ENCODE measurements at regions not wholly inside any gene's neighbourhood (a gene's known extent, or its start where the extent isn't known, plus 50 kb on each side); places are given as distances from the start of the nearest gene placed in this dataset.

DNA sequence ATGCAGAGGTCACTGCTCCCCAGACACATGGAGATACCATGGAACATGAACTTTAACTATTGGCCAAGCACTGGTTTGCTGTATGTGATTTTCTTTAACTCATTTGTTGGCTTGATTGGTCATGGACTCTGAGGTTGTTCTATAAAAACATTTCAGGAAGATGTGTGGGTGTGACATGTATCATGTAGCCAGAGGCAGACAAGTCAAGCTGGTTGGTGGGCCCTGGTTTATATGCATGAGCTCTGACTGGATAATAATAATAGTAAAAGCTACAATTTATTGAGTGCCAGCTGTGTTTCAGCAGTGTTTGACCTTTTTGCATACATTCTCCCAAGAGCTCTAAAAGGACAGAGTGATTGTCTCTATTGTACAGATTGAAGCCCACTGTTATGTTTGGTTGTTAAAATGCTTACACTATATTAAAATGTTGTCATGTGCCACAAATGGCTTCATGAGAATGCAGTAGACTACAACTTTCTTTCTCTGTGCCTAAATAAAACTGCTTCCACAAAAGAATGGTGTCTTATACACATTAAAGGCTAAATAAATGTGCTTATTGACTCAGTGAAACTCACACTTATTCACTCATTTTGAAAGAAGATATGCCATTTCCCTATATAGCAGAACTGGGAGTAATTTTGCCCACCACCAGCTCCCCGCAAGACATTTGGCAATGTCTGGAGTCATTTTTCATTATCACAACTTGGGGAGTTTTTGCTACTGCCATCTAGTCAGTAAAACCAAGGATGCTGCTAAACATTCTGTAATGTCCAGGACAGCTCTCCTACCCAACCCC is 243.6 kb upstream of the NFE2L3 start:
- Histone ChIP-seq H3K27ac (no peak overlapping the region), H3K4me3 (no peak overlapping the region), H3K9me3 (no peaks in the 10 kb centered on the region), H3K4me1 (no peaks in the 10 kb centered on the region), H3K36me3 (no peaks in the 10 kb centered on the region), H3K27me3 (peaks cover 0 to 9% of the 10 kb centered on the region in 2 donors)
- intact Hi-C loops (cut with DNase I; ENCODE audit: low total_unique reads) = no loop called here
- no peak for DNase-seq
- TF ChIP-seq, protein P1, sequence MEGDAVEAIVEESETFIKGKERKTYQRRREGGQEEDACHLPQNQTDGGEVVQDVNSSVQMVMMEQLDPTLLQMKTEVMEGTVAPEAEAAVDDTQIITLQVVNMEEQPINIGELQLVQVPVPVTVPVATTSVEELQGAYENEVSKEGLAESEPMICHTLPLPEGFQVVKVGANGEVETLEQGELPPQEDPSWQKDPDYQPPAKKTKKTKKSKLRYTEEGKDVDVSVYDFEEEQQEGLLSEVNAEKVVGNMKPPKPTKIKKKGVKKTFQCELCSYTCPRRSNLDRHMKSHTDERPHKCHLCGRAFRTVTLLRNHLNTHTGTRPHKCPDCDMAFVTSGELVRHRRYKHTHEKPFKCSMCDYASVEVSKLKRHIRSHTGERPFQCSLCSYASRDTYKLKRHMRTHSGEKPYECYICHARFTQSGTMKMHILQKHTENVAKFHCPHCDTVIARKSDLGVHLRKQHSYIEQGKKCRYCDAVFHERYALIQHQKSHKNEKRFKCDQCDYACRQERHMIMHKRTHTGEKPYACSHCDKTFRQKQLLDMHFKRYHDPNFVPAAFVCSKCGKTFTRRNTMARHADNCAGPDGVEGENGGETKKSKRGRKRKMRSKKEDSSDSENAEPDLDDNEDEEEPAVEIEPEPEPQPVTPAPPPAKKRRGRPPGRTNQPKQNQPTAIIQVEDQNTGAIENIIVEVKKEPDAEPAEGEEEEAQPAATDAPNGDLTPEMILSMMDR (IDR thresholded peaks at IDR 0.05) = no peak

GRCh38 chr7:25911738-25912607 is 240.0 kb upstream of the NFE2L3 start:
- Histone ChIP-seq H3K9me3 (no peaks in the 10 kb centered on the region), H3K36me3 (no peaks in the 10 kb centered on the region), H3K4me3 (no peak overlapping the region), H3K27me3 (peaks cover 0 to 21% of the 10 kb centered on the region in 2 donors), H3K27ac (no peak overlapping the region), H3K4me1 (no peaks in the 10 kb centered on the region)
- intact Hi-C loops (cut with DNase I; ENCODE audit: low total_unique reads) = no loop called here
- DNase-seq = no peak
- TF ChIP-seq, protein P1 (IDR thresholded peaks at IDR 0.05) = no peak

- no peak overlapping the region for H3K27ac ChIP-seq
- no peaks in the 10 kb centered on the region for H3K36me3 ChIP-seq
- H3K4me1 ChIP-seq = no peaks in the 10 kb centered on the region
- TF ChIP-seq, protein P1 (IDR thresholded peaks at IDR 0.05) = no peak
- peaks cover 0 to 15% of the 10 kb centered on the region in 2 donors for H3K27me3 ChIP-seq
- intact Hi-C loops (cut with DNase I; ENCODE audit: low total_unique reads) = no loop called here
- H3K4me3 ChIP-seq = no peak overlapping the region
- no peak for DNase-seq
- peaks cover 0 to 3% (median 0%) of the 10 kb centered on the region in 3 donors for H3K9me3 ChIP-seq
These were observed 238.3 kb upstream of the NFE2L3 start for GRCh38 chr7:25913598-25914224.

GRCh38 chr7:25918731-25919130 is 233.3 kb upstream of the NFE2L3 start:
- H3K4me3 ChIP-seq = no peak overlapping the region
- intact Hi-C loops (cut with DNase I; ENCODE audit: low total_unique reads) = no loop called here
- DNase-seq = no peak

GRCh38 chr7:25922296-25922695 is 229.7 kb upstream of the NFE2L3 start:
- H3K4me3 ChIP-seq = no peak overlapping the region
- H3K9me3 ChIP-seq = peaks cover 0 to 6% (median 0%) of the 10 kb centered on the region in 3 donors
- no peak overlapping the region for H3K27ac ChIP-seq
- H3K27me3 ChIP-seq = peaks cover 0 to 7% of the 10 kb centered on the region in 2 donors
- DNase-seq = no peak
- intact Hi-C loops (cut with DNase I; ENCODE audit: low total_unique reads) = no loop called here
- TF ChIP-seq, protein P1 (IDR thresholded peaks at IDR 0.05) = no peak
- no peaks in the 10 kb centered on the region for H3K4me1 ChIP-seq
- no peaks in the 10 kb centered on the region for H3K36me3 ChIP-seq

More at GRCh38 chr7:25918731-25919130, 233.3 kb upstream of the NFE2L3 start:
- H3K4me1 ChIP-seq = no peaks in the 10 kb centered on the region
- H3K27me3 ChIP-seq = peaks cover 0 to 16% of the 10 kb centered on the region in 2 donors
- H3K9me3 ChIP-seq = peaks cover 0 to 6% (median 0%) of the 10 kb centered on the region in 3 donors
- no peaks in the 10 kb centered on the region for H3K36me3 ChIP-seq
- TF ChIP-seq, protein P1 (IDR thresholded peaks at IDR 0.05) = no peak
- H3K27ac ChIP-seq = no peak overlapping the region
